Uterus (tissue), 2 donors: ENCODE measurements at regions not wholly inside any gene's neighbourhood (a gene's known extent, or its start where the extent isn't known, plus 50 kb on each side); places are given as distances from the start of the nearest gene placed in this dataset.

ENCODE experiments used
- CTCF ChIP-seq, 4 experiments: fragments of 200-600 bp in 2 of 4; fragments of 450-650 bp in 2 of 4; sonication (generic) in 2 of 4; IDR thresholded peaks; one replicate each; pipeline ENCODE4 v1.5.1; 2016 to 2019; ENCODE audit warnings: antibody characterized with exemption in 4 of 4, mild to moderate bottlenecking in 2 of 4, moderate library complexity in 1 of 4
- POLR2A ChIP-seq, 2 donors: fragments of 450-650 bp; IDR thresholded peaks; one replicate each; pipeline ENCODE4 v1.6.1; 2016; ENCODE audit warnings: antibody characterized with exemption in 2 of 2, mild to moderate bottlenecking in 1 of 2, moderate library complexity in 1 of 2

- no peak for TF ChIP-seq CTCF (IDR thresholded peaks at IDR 0.05)
- TF ChIP-seq POLR2A (IDR thresholded peaks at IDR 0.05), result no peak
Measured at GRCh38 chr2:84055816-84056215, 403.3 kb downstream of the SUCLG1 start.
